Lung (tissue), 11 donors: ENCODE measurements at regions not wholly inside any gene's neighbourhood (a gene's known extent, or its start where the extent isn't known, plus 50 kb on each side); places are given as distances from the start of the nearest gene placed in this dataset.

Source experiments
- ATAC-seq: fragments of 200-7000 bp; cut with Tn5 transposase; one replicate; pipeline ENCODE4 v1.9.1; 2020; ENCODE audit warnings: moderate number of reproducible peaks; ENCODE audit not compliant: insufficient read depth, low FRiP score
- DNase-seq, 3 donors: peaks; one replicate each; pipeline ENCODE4 v3.0.0-alpha.2; 2013 to 2017
- H3K27ac ChIP-seq, 2 donors: one replicate each; pipeline ENCODE4 v1.5.1; 2013; ENCODE audit warnings: mild to moderate bottlenecking in 2 of 2, moderate library complexity in 2 of 2, control low read depth in 1 of 2, inconsistent platforms in 1 of 2, low read depth in 1 of 2, low read length in 1 of 2
- H3K27me3 ChIP-seq, 3 donors: one replicate each; pipeline ENCODE4 v1.5.1; 2013; ENCODE audit warnings: low read length in 2 of 3; ENCODE audit not compliant: control insufficient read depth in 3 of 3, insufficient read depth in 3 of 3
- H3K36me3 ChIP-seq, 4 donors: one replicate each; pipeline ENCODE4 v1.5.1; 2013; ENCODE audit warnings: low read length in 4 of 4, mild to moderate bottlenecking in 1 of 4, moderate library complexity in 1 of 4; ENCODE audit not compliant: control insufficient read depth in 4 of 4, insufficient read depth in 4 of 4
- H3K4me1 ChIP-seq, 5 donors: one replicate each; pipeline ENCODE4 v1.5.1; 2013; ENCODE audit warnings: low read length in 5 of 5, mild to moderate bottlenecking in 2 of 5, moderate library complexity in 1 of 5; ENCODE audit not compliant: control insufficient read depth in 5 of 5, insufficient read depth in 5 of 5
- H3K4me3 ChIP-seq: one replicate; pipeline ENCODE4 v1.5.1; 2013; ENCODE audit warnings: mild to moderate bottlenecking, control low read depth, moderate library complexity
- H3K9ac ChIP-seq, 2 donors: one replicate each; pipeline ENCODE4 v1.5.1; 2013; ENCODE audit warnings: low read length in 2 of 2, control low read depth in 1 of 2; ENCODE audit not compliant: insufficient read depth in 1 of 2
- H3K9me3 ChIP-seq, 4 donors: one replicate each; pipeline ENCODE4 v1.5.1; 2013; ENCODE audit warnings: low read length in 3 of 4, mild to moderate bottlenecking in 1 of 4, moderate library complexity in 1 of 4; ENCODE audit not compliant: control insufficient read depth in 4 of 4, insufficient read depth in 3 of 4
- CTCF ChIP-seq: IDR thresholded peaks from 2 replicates; pipeline ENCODE4 v1.5.1; 2012; ENCODE audit warnings: mild to moderate bottlenecking; ENCODE audit errors: control extremely low read depth, extremely low read depth
- WGBS, 2 donors: extraction: QIAGEN DNeasy Blood & Tissue Kit; methylation state at CpG; one replicate each; pipeline ENCODE4 v1.1.7; 2013; 5-methylcytosine and 5-hydroxymethylcytosine counted together
- donor health status: control.
- donor health status: control.
- donor health status: Bipolar disorder and iron deficiency.
- donor health status: healthy.
- donor health status: DM: yes; HTN: yes; CAD: no.

- TF ChIP-seq CTCF, result no peak
- 75 to 82% methylated on average over 4 of the region's 4 CpGs for WGBS, 2 donors
- no peaks in the 10 kb centered on the region for H3K36me3 ChIP-seq
- no peak overlapping the region for H3K4me3 ChIP-seq
- no peak for DNase-seq
- H3K9ac ChIP-seq, result no peak overlapping the region
- no peaks in the 10 kb centered on the region for H3K4me1 ChIP-seq
- no peak overlapping the region for H3K27ac ChIP-seq
- ATAC-seq, result no peak
- H3K27me3 ChIP-seq, result no peaks in the 10 kb centered on the region
- peaks cover 0 to 3% (median 0%) of the 10 kb centered on the region in 4 donors for H3K9me3 ChIP-seq
These were observed 254.7 kb downstream of the EDEM1 start for GRCh38 chr3:5442106-5442785.

- no peaks in the 10 kb centered on the region for H3K27me3 ChIP-seq
- H3K9ac ChIP-seq, result no peak overlapping the region
- H3K9me3 ChIP-seq, result peaks cover 0 to 3% (median 0%) of the 10 kb centered on the region in 4 donors
- DNase-seq (no peak), ATAC-seq (no peak)
- no peaks in the 10 kb centered on the region for H3K36me3 ChIP-seq
- no peak overlapping the region for H3K4me3 ChIP-seq
- no peaks in the 10 kb centered on the region for H3K4me1 ChIP-seq
- H3K27ac ChIP-seq, result no peak overlapping the region
- no peak for TF ChIP-seq CTCF
These were observed 255.3 kb downstream of the EDEM1 start for GRCh38 chr3:5442786-5443138.

- Histone ChIP-seq H3K4me1 (no peaks in the 10 kb centered on the region), H3K4me3 (no peak overlapping the region), H3K36me3 (no peaks in the 10 kb centered on the region), H3K9me3 (peaks cover 0 to 3% (median 0%) of the 10 kb centered on the region in 4 donors), H3K27me3 (no peaks in the 10 kb centered on the region), H3K27ac (no peak overlapping the region), H3K9ac (no peak overlapping the region)
- no peak for TF ChIP-seq CTCF
- DNase-seq (no peak), ATAC-seq (no peak)
- WGBS, 2 donors, result 67 to 96% methylated on average over 2 of the region's 2 CpGs
These were observed 256.7 kb downstream of the EDEM1 start for GRCh38 chr3:5444253-5444652.

GRCh38 chr3:5445676-5446201 is 258.2 kb downstream of the EDEM1 start:
- 83 to 88% methylated on average over 5 of the region's 5 CpGs for WGBS, 2 donors
- no peak for TF ChIP-seq CTCF
- H3K9me3 ChIP-seq, result peaks cover 0 to 3% (median 0%) of the 10 kb centered on the region in 4 donors
- DNase-seq, result no peak
- H3K9ac ChIP-seq, result no peak overlapping the region
- no peaks in the 10 kb centered on the region for H3K4me1 ChIP-seq
- H3K36me3 ChIP-seq, result no peaks in the 10 kb centered on the region
- ATAC-seq, result no peak
- H3K27ac ChIP-seq, result no peak overlapping the region
- H3K27me3 ChIP-seq, result no peaks in the 10 kb centered on the region
- no peak overlapping the region for H3K4me3 ChIP-seq
